Muscle of arm (tissue), 1 donor: ENCODE measurements at regions not wholly inside any gene's neighbourhood (a gene's known extent, or its start where the extent isn't known, plus 50 kb on each side); places are given as distances from the start of the nearest gene placed in this dataset.
"Not testable (repeated sequence)": the region's sequence is repeated elsewhere in the genome, so short reads cannot be mapped to it uniquely, and the experiment has no call there.

ENCODE experiments used
- DNase-seq: peaks from one replicate; pipeline ENCODE4 v3.0.0-alpha.2; 2013

DNA sequence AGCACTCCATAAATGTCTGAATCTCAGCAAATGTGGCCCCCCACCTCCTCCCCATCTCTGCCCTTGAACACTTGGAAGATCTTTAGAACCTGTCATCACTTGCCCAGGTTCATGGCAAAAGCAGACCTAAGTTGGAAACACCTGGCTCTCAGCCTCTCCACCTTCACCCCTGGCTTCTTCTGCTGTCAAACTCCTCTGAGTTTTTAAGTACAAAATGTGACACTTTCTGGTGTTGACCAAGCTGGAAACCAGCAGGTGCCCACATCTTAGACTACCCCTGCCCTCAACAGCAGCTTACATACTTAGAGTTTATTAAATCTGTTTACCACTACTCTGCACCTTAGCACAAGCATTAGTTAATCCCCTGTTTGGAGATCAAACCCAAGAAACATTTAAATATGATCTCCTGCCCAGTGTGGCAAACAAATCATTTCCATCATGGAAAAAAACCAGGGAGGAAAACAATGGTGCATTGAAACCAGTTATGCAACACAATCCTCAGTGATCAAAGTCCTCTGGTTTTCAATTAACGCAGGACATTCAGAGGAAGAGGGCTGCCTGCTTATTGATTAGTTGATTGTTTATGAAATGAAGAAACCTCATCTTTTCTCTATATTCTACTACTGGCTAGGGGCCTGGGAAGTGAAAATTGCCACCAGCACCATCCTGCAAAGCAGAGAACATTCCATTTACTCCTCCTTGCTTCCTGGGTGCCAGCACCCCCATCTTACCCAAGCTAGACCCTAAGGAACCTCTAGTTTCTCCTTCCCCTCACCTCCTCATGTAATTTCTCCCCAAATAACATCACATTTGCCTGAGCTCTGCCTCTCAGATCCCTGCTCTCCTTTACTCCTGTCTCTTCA is 139.4 kb upstream of the RAB4A start:
- no peak for DNase-seq

- DNase-seq: no peak
Observed at GRCh38 chr1:229132106-229132443, 138.8 kb upstream of the RAB4A start.

DNA sequence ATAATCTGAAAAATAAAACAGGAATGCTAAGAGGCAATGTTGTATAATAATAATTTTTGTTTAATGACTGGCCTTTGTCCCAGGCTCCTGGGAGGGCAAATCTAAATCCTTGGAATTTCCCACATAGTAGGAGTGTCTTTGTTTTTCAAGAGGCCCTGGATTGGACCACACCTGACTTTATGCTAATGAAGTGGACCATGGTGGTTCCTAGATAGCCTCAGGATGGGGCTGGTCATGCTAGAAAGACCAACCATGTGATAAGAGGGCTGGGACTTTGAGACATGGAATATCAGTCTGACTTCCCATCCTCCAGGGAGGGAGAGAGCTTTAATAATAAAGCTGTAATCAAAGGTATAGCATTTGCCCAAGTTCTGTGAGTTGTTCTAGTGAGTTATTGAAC is 138.2 kb upstream of the RAB4A start:
- no peak for DNase-seq

- no peak for DNase-seq
Observed at GRCh38 chr1:229133151-229133550, 137.8 kb upstream of the RAB4A start.

- DNase-seq: no peak
Observed at GRCh38 chr1:229133811-229134210, 137.1 kb upstream of the RAB4A start.

DNA sequence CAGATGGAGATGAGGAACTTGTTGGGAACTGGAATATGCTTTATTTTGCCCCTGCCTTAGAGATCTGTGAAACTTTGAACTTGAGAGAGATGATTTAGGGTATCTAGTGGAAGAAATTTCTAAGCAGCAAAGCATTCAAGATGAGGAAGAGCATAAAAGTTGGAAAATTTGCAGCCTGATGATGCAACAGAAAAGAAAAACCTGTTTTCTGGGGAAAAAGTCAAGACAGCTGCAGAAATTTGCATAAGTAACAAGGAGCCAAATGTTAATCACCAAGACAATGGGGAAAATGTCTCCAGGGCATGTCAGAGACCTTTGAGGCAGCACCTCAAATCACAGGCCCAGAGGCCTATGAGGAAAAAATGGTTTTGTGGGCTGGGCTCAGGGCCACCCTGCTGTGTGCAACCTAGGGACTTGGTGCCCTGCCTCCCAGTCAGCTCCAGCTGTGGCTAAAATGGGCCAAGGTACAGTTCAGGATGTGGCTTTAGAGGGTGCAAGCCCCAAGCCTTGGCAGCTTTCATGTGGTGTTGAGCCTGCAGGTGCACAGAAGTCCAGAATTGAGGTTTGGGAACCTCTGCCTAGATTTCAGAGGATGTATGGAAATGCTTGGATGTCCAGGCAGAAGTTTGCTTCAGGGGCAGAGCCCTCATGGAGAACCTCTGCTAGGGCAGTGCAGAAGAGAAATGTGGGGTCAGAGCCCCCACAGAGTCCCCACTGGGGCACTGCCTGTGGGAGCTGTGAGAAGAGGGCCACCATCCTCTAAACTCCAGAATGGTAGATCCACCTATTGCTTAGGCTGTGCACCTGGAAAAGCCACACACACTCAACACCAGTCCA is 136.3 kb upstream of the RAB4A start:
- not testable (repeated sequence) for DNase-seq

- DNase-seq: no peak
Observed at GRCh38 chr1:229135773-229136172, 135.1 kb upstream of the RAB4A start.

GRCh38 chr1:229136822-229137221 is 134.1 kb upstream of the RAB4A start:
- no peak for DNase-seq

DNA sequence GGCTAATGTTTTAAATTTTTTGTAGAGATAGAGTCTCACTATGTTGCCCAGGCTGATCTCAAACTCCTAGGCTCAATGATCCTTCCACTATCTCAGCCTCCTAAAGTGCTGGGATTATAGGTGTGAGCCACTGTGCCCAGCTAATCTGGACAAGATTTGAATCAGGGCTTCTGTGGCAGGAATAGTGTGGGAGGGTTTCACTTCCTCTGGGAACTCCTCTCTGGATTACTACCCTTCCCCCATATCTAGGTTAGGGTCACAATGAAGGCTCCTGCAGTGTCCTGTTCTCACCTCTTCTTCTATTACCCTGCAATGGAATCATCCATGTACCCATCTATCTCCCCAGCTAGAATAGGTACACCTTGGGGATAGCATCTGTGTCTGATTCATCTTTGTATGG is 133.6 kb upstream of the RAB4A start:
- DNase-seq: no peak

DNA sequence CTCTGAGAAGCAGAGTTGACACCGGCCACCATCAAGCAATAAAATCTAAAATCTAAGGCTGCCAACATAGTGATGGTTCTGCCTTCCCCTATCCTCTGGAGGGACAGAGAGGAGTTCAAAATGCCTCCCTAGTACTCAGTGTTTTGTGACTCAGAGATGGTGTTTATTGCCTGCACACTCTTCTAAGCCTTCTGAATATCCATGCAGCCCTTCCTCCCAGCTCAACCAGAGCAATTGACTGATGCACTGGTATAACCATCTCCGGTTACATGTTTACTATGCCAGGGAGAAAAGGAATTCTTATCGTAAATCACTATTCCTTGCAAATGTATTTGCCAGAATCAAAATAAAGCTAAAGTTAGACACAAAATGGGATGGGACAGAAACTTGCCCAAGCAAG is 132.9 kb upstream of the RAB4A start:
- DNase-seq: no peak

GRCh38 chr1:229139331-229140118 is 131.4 kb upstream of the RAB4A start:
- DNase-seq: no peak

DNA sequence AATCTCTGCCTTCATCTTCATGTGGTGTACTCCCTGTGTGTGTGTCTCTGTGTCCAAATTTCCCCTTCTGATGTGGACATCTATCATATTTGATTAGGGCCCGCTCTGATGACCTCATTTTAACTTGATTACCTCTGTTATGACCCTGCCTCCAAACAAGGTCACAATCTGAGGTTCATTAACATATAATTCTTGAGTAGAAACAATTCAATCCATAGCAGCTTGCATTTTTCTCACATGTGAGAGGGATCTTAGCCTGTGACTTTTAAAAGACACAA is 130.9 kb upstream of the RAB4A start:
- DNase-seq: no peak

DNA sequence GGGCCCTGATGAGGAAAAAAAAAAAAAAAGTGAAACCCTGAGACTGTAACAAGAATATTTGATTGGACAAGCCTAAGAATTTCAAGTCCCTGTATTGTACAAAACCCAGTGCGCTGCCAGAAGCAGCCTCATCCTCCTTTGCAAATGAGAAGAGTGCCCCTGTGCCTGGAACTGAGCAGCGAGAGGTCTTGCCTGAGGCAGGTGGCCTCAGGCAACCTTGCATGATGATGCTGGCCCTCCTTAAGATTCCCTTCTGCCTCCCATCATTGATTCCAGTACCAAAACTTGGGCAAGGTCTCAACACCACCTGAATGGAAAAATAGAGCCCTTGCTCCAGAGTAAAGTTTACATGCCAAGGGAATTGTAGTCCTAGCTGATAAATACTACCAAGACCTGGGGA is 129.6 kb upstream of the RAB4A start:
- no peak for DNase-seq

DNA sequence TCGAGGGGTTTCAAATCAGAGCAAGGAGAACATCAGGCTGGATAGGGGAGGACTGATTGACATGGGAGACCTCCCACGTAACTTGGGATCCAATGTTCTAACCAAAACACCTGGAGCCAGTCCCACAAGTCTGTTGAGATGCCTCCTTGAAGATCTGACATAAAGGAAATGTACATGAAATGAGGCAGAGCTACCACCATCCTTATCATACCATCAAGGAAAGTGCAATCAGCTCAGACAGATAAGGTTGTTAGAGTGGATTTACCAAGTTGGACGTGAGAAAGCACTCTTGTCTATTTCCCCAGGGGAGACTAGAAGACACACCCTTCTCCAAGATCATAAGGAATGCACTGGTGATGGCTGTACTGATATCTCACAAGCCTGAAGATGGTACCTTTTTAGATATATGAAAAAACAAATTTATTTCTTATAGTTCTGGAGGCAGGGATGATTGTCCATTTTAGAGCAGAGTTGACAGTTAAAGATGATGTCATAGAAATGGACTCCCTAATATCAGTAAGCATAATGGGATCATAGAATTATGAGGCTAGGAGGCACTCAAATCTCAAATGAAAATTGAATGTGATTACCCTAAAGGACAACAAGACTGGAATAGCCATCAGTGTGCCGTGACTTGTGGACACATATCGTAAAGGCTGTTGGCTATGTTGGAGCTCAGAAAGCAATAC is 129.1 kb upstream of the RAB4A start:
- no peak for DNase-seq

DNA sequence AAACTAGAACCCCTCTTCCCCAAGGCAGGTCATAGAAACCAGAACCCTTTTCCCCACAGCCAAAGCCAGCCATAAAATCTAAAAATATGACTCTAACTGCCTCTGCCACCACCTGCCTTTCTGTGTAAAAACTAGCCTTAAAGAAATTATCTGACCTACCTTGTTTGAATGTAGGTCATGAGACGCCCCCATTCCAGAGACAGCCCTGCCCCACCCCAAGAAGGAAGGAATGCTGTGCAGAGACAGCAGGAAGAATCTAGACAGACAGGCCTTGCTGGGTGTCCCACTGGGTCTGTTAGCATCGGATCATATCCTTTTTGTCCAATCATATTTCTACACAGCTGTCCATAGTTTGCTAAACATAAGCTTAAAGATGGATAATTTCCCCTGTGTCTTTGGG is 128.4 kb upstream of the RAB4A start:
- no peak for DNase-seq

DNA sequence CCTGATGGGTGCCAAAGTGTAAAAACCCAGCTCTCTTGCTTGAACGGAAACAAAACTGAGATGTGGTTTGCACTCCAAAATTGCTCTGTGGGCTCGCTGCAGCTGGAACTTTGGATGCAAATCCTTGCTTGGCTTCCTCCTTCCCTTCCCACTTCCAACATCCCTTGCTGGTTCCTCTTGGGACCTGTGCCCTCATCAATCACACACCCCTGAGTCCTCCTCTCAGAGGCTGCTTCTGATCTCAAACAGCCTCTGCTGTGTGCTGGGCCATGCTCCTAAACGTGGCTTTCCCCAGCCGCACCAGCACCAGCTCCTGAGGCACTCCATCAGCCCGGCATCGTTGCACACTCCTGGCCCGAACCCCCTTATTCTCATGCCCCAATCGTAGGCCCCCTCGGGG is 124.3 kb upstream of the RAB4A start:
- no peak for DNase-seq

GRCh38 chr1:229147072-229147471 is 123.8 kb upstream of the RAB4A start:
- DNase-seq: no peak

- DNase-seq: no peak
Observed at GRCh38 chr1:229148041-229148671, 122.8 kb upstream of the RAB4A start.

DNA sequence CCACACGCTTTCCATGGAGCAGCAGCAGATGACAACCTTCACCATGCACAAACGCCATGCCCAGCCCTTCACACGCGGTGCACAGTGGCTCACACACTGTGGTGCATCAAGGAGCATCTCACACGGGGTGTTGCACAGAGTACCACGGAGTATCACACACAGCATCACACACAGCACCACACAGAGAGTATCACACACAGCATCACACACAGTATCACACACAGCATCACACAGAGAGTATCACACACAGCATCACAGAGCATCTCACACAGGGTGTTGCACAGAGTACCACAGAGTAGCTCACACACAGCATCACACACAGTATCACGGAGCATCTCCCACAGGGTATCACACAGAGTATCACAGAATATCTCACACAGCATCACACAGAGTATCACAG is 122.2 kb upstream of the RAB4A start:
- no peak for DNase-seq

DNA sequence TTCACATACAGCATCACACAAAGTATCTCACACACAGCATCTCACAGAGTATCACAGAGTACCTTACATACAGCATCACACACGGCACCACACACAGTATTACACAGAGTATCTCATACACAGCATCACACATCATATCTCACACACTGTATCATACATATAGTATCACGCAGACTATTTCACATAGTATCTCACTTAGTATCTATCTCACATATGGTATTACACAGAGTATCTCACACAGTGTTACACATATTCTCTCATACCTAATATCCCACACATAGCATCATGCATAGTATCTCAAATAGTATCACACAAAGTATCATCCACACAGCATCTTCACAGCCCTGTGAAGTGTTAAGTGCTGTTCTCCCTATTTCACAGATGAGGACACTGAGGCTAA is 121.5 kb upstream of the RAB4A start:
- no peak for DNase-seq

DNA sequence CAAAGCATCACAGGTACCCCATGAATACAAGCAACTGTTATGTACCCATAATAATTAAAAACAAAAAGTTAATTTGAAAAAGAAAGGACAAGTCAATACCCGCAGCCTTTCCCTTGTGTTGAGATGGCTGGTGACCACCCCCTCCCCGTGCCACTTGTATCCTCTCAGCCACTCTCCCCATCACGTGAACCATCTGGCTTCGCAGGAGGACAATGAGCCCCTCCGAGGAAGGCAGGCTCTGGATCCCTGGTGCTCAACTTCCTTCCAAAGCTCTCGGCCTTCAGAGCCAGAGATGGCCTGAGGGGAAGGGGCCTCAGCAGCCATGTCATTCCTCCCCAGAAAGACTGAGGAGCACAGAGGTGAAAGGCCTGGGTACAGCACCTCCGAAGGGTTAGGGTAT is 120.4 kb upstream of the RAB4A start:
- DNase-seq: no peak

DNA sequence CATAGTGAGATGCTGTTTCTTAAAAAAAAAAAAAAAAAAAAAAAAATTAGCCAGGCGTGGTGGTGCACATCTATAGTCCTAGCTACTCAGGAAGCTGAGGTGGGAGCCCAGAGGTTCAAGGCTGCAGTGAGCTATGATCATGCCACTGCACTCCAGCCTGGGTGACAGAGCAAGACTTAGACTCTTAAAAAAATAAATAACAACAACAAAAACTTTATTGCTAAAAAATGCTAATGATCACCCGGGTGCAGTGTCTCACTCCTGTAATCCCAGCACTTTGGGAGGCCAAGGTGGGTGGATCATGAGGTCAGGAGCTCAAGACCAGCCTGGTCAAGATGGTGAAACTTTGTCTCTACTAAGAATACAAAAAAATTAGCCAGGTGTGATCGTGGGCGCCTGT is 119.5 kb upstream of the RAB4A start:
- not testable (repeated sequence) for DNase-seq
